NCI-H2196 treated with DMSO at 0.1 percent for 48 hours (cell line): ENCODE measurements at regions not wholly inside any gene's neighbourhood (a gene's known extent, or its start where the extent isn't known, plus 50 kb on each side); places are given as distances from the start of the nearest gene placed in this dataset.
"Not testable (repeated sequence)": the region's sequence is repeated elsewhere in the genome, so short reads cannot be mapped to it uniquely, and the experiment has no call there.

ENCODE experiments used
- DNase-seq: peaks from one replicate; lab custom pipeline; 2025; ENCODE audit not compliant: unreplicated experiment; lab: John Stamatoyannopoulos, UW

GRCh38 chr21:43291347-43291950 lies 122.6 kb downstream of the CRYAA start:
- no peak for DNase-seq

- no peak for DNase-seq
Measured at GRCh38 chr21:43290421-43291346, 121.9 kb downstream of the CRYAA start.

GRCh38 chr21:43289966-43290365 lies 121.2 kb downstream of the CRYAA start:
- no peak for DNase-seq

DNA sequence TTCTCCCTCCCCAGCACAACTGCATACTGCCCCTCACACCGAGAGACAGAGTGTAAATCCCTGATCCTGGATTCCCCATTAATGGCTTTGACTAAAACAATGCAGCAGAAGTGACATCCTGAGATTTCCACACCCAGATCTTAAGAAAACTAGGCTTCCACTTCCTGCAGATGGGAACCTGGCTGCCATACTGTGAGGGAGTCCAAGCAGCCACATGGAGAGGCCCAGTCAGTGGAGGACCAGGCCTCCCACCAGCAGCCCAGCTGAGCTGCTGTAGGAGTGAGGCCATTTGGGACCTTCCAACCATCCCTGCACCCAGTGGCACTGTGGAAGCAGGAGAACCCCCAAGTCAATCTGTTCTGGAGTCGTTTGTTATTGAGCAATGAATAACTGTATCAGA lies 120.6 kb downstream of the CRYAA start:
- DNase-seq = no peak

DNA sequence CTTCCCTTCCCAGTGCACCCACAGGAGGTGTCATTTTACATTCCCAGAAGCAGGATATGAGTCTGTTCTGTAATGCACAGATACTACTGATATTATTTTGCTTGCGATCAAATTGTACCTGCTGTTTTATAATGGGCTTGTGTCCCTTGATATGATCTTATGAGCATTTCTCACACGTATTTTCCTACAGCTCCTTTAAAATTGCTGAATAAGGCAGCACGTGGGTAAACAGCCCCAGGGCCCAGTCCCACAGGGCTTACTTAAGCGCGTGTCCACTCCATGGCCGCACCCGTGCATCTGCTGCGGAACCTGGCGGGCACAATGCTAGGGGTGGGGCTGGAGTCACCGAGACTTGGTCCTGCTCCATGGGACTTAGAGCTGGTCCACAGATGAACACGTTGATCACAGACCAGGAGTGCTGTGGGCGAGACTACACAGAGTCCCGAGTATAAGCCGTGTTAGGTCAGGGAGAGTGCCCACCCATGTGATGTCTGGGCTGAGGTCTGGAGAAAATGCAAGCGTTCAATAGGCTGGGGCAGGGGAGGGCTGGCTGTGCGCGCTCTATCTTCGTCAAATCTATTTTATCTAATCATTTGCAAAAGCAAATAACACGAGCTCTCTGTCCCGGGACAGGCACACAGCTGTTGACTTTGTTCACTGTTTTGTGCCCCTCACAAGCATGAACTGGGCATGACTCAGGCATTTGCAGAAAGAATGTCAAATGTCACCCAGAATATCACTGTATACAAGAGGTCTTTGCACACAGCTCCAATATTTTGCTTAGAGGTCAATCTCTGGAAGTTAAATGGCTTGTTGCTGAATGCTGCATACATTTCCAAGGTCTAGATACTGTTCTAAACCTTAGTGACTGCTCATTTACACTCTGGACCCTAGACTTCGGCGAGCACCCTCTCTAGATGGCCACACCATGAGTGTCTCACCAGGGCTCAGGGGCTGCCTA lies 119.3 kb downstream of the CRYAA start:
- DNase-seq = peak; percentile 59

GRCh38 chr21:43287111-43287760 lies 118.4 kb downstream of the CRYAA start:
- DNase-seq = peak; percentile 96

DNA sequence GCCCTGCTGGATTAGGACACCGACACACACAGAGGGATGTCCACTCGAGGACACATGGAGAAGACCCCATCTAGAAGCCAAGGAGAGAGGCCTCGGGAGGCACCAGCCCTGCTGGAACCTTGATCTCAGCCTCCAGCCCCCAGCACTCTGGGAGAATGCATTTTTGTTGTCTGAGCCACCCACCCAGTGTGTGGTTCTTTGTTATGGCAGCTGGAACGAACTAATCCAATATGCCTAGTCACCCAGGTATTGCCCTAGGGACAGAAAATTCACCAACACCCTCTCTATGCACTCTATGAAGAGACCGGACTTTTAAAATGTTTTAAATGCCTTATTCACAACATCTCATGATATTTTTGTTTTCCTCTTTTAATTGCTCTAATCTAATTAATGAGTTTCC lies 117.4 kb downstream of the CRYAA start:
- DNase-seq = no peak

- no peak for DNase-seq
Measured at GRCh38 chr21:43284700-43285099, 115.9 kb downstream of the CRYAA start.

DNA sequence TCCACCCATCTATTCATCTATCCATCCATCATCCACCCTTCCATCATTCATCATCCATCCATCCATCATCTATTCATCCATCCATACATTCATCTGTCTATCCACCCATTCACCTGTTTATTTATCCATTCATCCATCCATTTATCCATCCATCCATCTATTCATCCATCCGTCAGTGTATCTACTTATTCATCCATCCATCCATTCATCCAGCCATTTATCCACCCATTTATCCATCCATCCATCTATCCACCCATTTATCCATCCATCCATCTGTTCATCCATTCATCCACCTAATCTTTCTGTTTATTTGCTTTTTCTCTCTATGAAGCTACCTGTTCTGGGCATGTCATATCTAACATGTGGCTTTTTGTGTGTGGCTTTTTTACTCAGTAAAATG lies 115.4 kb downstream of the CRYAA start:
- no peak for DNase-seq

GRCh38 chr21:43283925-43284221 lies 115.1 kb downstream of the CRYAA start:
- not testable (repeated sequence) for DNase-seq

- DNase-seq = no peak
Measured at GRCh38 chr21:43283136-43283924, 114.5 kb downstream of the CRYAA start.

- DNase-seq = no peak
Measured at GRCh38 chr21:43282358-43283120, 113.7 kb downstream of the CRYAA start.

GRCh38 chr21:43281661-43282357 lies 113.0 kb downstream of the CRYAA start:
- DNase-seq = no peak

- DNase-seq = no peak
Measured at GRCh38 chr21:43280949-43281633, 112.3 kb downstream of the CRYAA start.

- DNase-seq = no peak
Measured at GRCh38 chr21:43279578-43279894, 110.7 kb downstream of the CRYAA start.

- DNase-seq = no peak
Measured at GRCh38 chr21:43278766-43279577, 110.2 kb downstream of the CRYAA start.

DNA sequence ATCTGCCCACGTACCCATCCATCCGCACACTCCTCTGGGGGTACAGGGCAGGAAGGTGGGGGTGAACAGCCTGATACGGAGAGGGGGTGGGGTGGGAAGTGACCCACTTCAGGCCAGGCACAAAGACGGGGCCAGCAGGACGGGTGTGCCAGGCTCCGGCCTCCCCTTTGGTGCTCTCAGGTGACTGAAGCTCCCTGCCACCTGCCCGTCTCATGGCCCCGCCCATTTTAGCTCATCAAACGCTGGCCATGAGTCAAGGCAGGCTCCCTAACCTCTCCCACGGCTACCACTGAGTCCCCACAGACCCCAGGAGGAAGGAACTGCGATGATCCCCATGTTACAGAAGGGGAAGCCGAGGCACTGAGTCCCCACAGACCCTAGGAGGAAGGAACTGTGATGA lies 109.6 kb downstream of the CRYAA start:
- no peak for DNase-seq
